Omental fat pad (tissue), 3 donors: ENCODE measurements at regions not wholly inside any gene's neighbourhood (a gene's known extent, or its start where the extent isn't known, plus 50 kb on each side); places are given as distances from the start of the nearest gene placed in this dataset.
"Not testable (repeated sequence)": the region's sequence is repeated elsewhere in the genome, so short reads cannot be mapped to it uniquely, and the experiment has no call there.

ENCODE experiments used
- ATAC-seq: fragments of 150-250 bp; one replicate; pipeline ENCODE4 v1.9.1; 2016; ENCODE audit warnings: mild to moderate bottlenecking, moderate library complexity; ENCODE audit not compliant: low FRiP score
- DNase-seq: peaks from one replicate; pipeline ENCODE4 v3.0.0-alpha.2; 2019; ENCODE audit warnings: low spot score
- TF ChIP-seq, protein P1 (sequence below), 3 donors: fragments of 450-650 bp; IDR thresholded peaks; one replicate each; pipeline ENCODE4 v1.5.1; 2016 to 2017; ENCODE audit warnings: antibody characterized with exemption in 3 of 3, mild to moderate bottlenecking in 3 of 3, moderate library complexity in 2 of 3

- TF ChIP-seq, protein P1, sequence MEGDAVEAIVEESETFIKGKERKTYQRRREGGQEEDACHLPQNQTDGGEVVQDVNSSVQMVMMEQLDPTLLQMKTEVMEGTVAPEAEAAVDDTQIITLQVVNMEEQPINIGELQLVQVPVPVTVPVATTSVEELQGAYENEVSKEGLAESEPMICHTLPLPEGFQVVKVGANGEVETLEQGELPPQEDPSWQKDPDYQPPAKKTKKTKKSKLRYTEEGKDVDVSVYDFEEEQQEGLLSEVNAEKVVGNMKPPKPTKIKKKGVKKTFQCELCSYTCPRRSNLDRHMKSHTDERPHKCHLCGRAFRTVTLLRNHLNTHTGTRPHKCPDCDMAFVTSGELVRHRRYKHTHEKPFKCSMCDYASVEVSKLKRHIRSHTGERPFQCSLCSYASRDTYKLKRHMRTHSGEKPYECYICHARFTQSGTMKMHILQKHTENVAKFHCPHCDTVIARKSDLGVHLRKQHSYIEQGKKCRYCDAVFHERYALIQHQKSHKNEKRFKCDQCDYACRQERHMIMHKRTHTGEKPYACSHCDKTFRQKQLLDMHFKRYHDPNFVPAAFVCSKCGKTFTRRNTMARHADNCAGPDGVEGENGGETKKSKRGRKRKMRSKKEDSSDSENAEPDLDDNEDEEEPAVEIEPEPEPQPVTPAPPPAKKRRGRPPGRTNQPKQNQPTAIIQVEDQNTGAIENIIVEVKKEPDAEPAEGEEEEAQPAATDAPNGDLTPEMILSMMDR (IDR thresholded peaks at IDR 0.05), result no peak
- DNase-seq (no peak), ATAC-seq (no peak)
These were observed 220.9 kb upstream of the TRPC7 start for GRCh38 chr5:136586196-136586595.

GRCh38 chr5:136584474-136584873, 219.1 kb upstream of the TRPC7 start:
- TF ChIP-seq, protein P1 (IDR thresholded peaks at IDR 0.05), result no peak
- DNase-seq (no peak), ATAC-seq (no peak)

DNA sequence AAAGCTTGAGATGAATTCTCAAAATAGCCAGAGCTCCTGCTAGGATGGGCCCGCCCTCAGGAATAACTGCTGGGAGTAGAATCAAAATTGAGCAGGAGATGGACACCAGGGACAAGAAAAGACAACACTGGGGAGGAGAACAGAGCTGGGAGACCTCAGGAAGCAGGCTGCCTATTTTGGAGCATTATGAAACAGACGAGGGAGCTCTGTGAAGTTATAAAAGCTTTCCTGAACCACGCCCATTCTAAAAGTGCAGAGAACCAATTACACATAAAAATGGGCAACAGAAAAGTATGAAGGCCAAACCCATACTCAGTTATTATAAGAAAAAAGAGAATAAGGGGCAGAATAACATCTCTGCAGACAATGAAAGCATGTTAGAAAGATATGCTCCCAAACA, 213.9 kb upstream of the TRPC7 start:
- TF ChIP-seq, protein P1 (IDR thresholded peaks at IDR 0.05), result no peak
- DNase-seq (no peak), ATAC-seq (no peak)

- not testable (repeated sequence) for DNase-seq, ATAC-seq
These were observed 204.5 kb upstream of the TRPC7 start for GRCh38 chr5:136569875-136570274.

GRCh38 chr5:136565457-136565856, 200.1 kb upstream of the TRPC7 start:
- DNase-seq, ATAC-seq: not testable (repeated sequence)

DNA sequence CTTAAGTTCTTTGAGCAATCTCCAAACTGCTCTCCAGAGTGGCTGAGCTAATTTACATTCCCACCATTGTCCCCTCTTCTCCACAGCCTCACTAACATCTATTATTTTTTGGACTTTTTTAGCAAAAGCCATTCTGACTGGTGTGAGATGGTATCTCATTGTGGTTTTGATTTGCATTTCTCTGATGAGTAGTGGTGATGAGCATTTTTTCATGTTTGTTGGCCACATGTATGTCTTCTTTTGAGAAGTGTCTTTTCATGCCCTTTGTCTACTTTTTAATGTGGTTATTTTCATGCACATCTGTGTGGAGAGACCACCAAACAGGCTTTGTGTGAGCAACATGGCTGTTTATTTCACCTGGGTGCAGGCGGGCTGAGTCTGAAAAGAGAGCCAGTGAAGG, 199.7 kb upstream of the TRPC7 start:
- not testable (repeated sequence) for ATAC-seq, DNase-seq

DNA sequence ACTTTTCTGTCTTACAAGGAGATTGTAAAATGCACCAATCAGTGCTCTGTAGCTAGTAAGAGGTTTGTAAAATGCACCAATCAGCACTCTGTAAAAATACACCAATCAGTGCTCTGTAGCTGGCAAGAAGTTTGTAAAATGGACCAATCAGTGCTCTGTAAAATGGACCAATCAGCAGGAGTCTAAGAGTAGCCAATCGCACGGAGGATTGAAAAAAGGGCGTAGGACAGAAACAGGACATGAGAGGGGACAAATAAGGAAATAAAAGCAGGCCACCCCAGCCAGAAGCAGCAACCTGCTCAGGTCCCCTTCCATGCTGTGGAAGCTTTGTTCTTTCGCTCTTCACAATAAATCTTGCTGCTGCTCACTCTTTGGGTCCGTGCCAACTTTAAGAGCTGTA, 199.1 kb upstream of the TRPC7 start:
- not testable (repeated sequence) for DNase-seq

DNA sequence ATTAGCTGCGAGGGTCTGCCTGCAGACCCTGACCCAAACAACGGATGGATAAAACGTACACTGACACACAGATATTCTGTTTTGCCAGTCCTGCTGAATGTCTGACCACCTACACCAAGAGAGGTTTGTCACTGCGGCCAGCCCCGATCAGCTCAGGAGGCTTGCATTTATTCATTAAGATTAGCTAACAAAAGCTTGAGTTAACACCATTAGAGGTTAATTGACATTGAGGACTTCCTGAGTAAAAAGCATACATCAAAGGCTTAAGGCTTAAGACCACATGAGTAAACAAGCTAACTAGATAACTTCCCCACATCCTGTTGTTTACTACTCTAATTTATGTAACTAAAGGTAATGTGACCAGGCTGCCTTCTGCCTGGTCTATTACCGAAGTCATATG, 198.1 kb upstream of the TRPC7 start:
- ATAC-seq (no peak), DNase-seq (no peak)
- TF ChIP-seq, protein P1 (IDR thresholded peaks at IDR 0.05), result no peak

More for the DNA sequence above, 199.1 kb upstream of the TRPC7 start:
- not testable (repeated sequence) for ATAC-seq

DNA sequence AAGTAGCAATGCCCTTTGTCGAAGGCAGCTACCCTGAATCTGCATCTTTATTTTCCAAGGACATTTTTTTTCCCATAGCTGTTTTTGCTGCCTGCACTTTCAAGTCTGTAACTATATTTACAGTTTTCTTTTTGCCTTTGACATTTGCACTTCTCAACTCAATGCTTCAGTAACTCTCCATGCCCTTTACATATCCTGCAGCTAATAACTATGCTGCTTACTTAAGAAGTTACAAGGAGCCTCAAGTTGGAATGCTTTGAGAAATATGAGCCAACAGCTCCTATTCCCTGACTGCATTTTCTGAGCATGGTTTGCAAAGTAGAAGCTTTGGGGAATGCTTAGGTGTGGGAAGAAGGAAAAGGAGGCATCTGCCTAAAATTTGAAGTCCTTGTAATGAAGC, 194.8 kb upstream of the TRPC7 start:
- DNase-seq (no peak), ATAC-seq (no peak)
- TF ChIP-seq, protein P1 (IDR thresholded peaks at IDR 0.05), result no peak
